GM23338 (cell line): ENCODE measurements at regions not wholly inside any gene's neighbourhood (a gene's known extent, or its start where the extent isn't known, plus 50 kb on each side); places are given as distances from the start of the nearest gene placed in this dataset.

ENCODE experiments used
- ATAC-seq: fragments of 200-7000 bp; cut with Tn5 transposase; 3 replicates; pipeline ENCODE4 v1.9.1; 2020
- DNase-seq: peaks from one replicate; pipeline ENCODE4 v3.0.0-alpha.2; 2015; ENCODE audit warnings: low spot score
- H2AFZ ChIP-seq: fragments of 200-600 bp; sonication (generic); 2 replicates; pipeline ENCODE4 v1.8.0; 2016; ENCODE audit warnings: antibody characterized with exemption, mild to moderate bottlenecking, moderate library complexity
- H3F3A ChIP-seq: fragments of 200-600 bp; sonication (generic); replicated peaks from 2 replicates; pipeline ENCODE4 v1.8.0; 2017; ENCODE audit warnings: antibody characterized with exemption, mixed run types, low read depth
- H3K27ac ChIP-seq: fragments of 200-600 bp; sonication (generic); 2 replicates; pipeline ENCODE4 v1.6.1; 2016; ENCODE audit warnings: low read depth
- H3K27me3 ChIP-seq: fragments of 200-600 bp; sonication (generic); 2 replicates; pipeline ENCODE4 v1.8.0; 2016; ENCODE audit warnings: mild to moderate bottlenecking, mixed run types, moderate library complexity; ENCODE audit not compliant: insufficient read depth
- H3K36me3 ChIP-seq: fragments of 200-600 bp; sonication (generic); 2 replicates; pipeline ENCODE4 v1.8.0; 2016; ENCODE audit warnings: mild to moderate bottlenecking; ENCODE audit not compliant: insufficient read depth
- H3K4me1 ChIP-seq: fragments of 200-600 bp; sonication (generic); 2 replicates; pipeline ENCODE4 v1.8.0; 2016; ENCODE audit warnings: mild to moderate bottlenecking, moderate library complexity; ENCODE audit not compliant: insufficient read depth
- H3K4me2 ChIP-seq: fragments of 200-600 bp; sonication (generic); 2 replicates; pipeline ENCODE4 v1.7.1; 2017; ENCODE audit warnings: mixed run types
- H3K4me3 ChIP-seq: fragments of 200-600 bp; sonication (generic); 2 replicates; pipeline ENCODE4 v1.6.1; 2016; ENCODE audit warnings: mixed run types
- H3K79me2 ChIP-seq: fragments of 200-600 bp; sonication (generic); replicated peaks from 2 replicates; pipeline ENCODE4 v1.8.0; 2017; ENCODE audit warnings: mild to moderate bottlenecking; ENCODE audit not compliant: insufficient read depth
- H3K9me2 ChIP-seq: fragments of 200-600 bp; sonication (generic); 2 replicates; pipeline ENCODE4 v1.8.0; 2017; ENCODE audit not compliant: insufficient read depth
- H4K20me1 ChIP-seq: fragments of 200-600 bp; sonication (generic); replicated peaks from 2 replicates; pipeline ENCODE4 v1.8.0; 2017; ENCODE audit warnings: mild to moderate bottlenecking; ENCODE audit not compliant: insufficient read depth
- H3K27ac Mint-ChIP-seq: 2 replicates; pipeline ENCODE4 v1.8.0; 2020; ENCODE audit warnings: inconsistent platforms, mild to moderate bottlenecking, moderate library complexity, mixed read lengths
- H3K27me3 Mint-ChIP-seq: 3 replicates; pipeline ENCODE4 v1.8.0; 2022; ENCODE audit warnings: low read depth, mild to moderate bottlenecking, moderate library complexity, mixed read lengths, inconsistent platforms; ENCODE audit not compliant: insufficient read depth, poor library complexity
- H3K36me3 Mint-ChIP-seq: 3 replicates; pipeline ENCODE4 v1.8.0; 2021; ENCODE audit warnings: low read depth, mild to moderate bottlenecking, inconsistent platforms, moderate library complexity, mixed read lengths
- H3K4me1 Mint-ChIP-seq: 3 replicates; pipeline ENCODE4 v1.8.0; 2020; ENCODE audit warnings: mild to moderate bottlenecking, inconsistent platforms, mixed read lengths
- H3K4me3 Mint-ChIP-seq: 3 replicates; pipeline ENCODE4 v1.8.0; 2021; ENCODE audit warnings: moderate library complexity, mild to moderate bottlenecking, inconsistent platforms, mixed read lengths
- H3K9me3 Mint-ChIP-seq: 3 replicates; pipeline ENCODE4 v1.8.0; 2020; ENCODE audit warnings: moderate library complexity, mild to moderate bottlenecking, inconsistent platforms, mixed read lengths
- EZH2 ChIP-seq: fragments of 200-600 bp; sonication (generic); IDR thresholded peaks from one replicate; pipeline ENCODE4 v1.8.0; 2017; ENCODE audit warnings: antibody characterized with exemption, mild to moderate bottlenecking, low read depth; ENCODE audit not compliant: unreplicated experiment
- EZH2phosphoT487 ChIP-seq: fragments of 200-600 bp; sonication (generic); IDR thresholded peaks from one replicate; pipeline ENCODE4 v1.8.1; 2018; ENCODE audit warnings: antibody characterized with exemption; ENCODE audit not compliant: unreplicated experiment
- ZNF114 ChIP-seq: fragments of 250-450 bp; sonication (Bioruptor Pico); IDR thresholded peaks from 2 replicates; pipeline ENCODE4 v1.5.0; 2020; ENCODE audit warnings: mild to moderate bottlenecking, moderate library complexity
- TF ChIP-seq, protein P1 (sequence below): IDR thresholded peaks from 2 replicates; pipeline ENCODE4 v1.6.1; 2016; ENCODE audit warnings: antibody characterized with exemption
- TF ChIP-seq, protein P2 (sequence below): fragments of 250-450 bp; sonication (Bioruptor Pico); IDR thresholded peaks from 2 replicates; pipeline ENCODE4 v1.5.0; 2020; ENCODE audit warnings: mild to moderate bottlenecking, moderate library complexity

DNA sequence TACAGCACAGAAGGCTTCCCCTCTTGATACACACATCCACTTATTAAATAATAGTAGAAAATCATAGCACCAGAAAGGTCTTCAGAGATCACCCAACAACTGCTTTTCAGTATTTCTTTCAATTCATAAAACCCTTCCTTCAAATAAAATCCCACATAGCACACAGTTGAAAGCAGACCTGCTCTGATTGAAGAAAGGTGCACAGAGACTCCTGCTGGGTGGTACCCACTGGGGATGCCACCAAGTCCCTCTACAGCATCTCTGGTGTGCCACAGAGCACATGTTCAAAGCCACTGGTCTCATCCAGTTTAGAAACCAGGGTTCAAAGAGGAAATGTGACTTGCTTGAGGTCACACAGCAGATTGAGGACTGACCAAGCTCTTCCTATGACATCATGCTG is 427.5 kb downstream of the BCL11B start:
- H3K9me3 Mint-ChIP-seq: peaks cover 3% of the 10 kb centered on the region; the same call in 1 of the 3 replicates
- Histone ChIP-seq H3K4me2 (no peak overlapping the region), H3K4me3 (no peak overlapping the region), H3K27me3 (no peaks in the 10 kb centered on the region), H3K36me3 (no peaks in the 10 kb centered on the region), H3F3A (no peaks in the 10 kb centered on the region), H3K27ac (no peak overlapping the region), H3K9me2 (no peaks in the 10 kb centered on the region), H4K20me1 (no peaks in the 10 kb centered on the region), H3K79me2 (no peaks in the 10 kb centered on the region), H3K4me1 (no peaks in the 10 kb centered on the region), H2AFZ (no peak overlapping the region)
- no peak overlapping the region for H3K4me3 Mint-ChIP-seq
- ATAC-seq (no peak), DNase-seq (no peak)
- H3K36me3 Mint-ChIP-seq: no peaks in the 10 kb centered on the region; the same call in 2 of the 3 replicates
- no peak overlapping the region for H3K27ac Mint-ChIP-seq
- H3K4me1 Mint-ChIP-seq: no peaks in the 10 kb centered on the region; the same call in 2 of the 3 replicates
- peaks cover 4% of the 10 kb centered on the region for H3K27me3 Mint-ChIP-seq
- TF ChIP-seq EZH2phosphoT487: no peak
- TF ChIP-seq, protein P1, sequence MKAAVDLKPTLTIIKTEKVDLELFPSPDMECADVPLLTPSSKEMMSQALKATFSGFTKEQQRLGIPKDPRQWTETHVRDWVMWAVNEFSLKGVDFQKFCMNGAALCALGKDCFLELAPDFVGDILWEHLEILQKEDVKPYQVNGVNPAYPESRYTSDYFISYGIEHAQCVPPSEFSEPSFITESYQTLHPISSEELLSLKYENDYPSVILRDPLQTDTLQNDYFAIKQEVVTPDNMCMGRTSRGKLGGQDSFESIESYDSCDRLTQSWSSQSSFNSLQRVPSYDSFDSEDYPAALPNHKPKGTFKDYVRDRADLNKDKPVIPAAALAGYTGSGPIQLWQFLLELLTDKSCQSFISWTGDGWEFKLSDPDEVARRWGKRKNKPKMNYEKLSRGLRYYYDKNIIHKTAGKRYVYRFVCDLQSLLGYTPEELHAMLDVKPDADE: no peak
- no peak for TF ChIP-seq ZNF114
- TF ChIP-seq, protein P2, sequence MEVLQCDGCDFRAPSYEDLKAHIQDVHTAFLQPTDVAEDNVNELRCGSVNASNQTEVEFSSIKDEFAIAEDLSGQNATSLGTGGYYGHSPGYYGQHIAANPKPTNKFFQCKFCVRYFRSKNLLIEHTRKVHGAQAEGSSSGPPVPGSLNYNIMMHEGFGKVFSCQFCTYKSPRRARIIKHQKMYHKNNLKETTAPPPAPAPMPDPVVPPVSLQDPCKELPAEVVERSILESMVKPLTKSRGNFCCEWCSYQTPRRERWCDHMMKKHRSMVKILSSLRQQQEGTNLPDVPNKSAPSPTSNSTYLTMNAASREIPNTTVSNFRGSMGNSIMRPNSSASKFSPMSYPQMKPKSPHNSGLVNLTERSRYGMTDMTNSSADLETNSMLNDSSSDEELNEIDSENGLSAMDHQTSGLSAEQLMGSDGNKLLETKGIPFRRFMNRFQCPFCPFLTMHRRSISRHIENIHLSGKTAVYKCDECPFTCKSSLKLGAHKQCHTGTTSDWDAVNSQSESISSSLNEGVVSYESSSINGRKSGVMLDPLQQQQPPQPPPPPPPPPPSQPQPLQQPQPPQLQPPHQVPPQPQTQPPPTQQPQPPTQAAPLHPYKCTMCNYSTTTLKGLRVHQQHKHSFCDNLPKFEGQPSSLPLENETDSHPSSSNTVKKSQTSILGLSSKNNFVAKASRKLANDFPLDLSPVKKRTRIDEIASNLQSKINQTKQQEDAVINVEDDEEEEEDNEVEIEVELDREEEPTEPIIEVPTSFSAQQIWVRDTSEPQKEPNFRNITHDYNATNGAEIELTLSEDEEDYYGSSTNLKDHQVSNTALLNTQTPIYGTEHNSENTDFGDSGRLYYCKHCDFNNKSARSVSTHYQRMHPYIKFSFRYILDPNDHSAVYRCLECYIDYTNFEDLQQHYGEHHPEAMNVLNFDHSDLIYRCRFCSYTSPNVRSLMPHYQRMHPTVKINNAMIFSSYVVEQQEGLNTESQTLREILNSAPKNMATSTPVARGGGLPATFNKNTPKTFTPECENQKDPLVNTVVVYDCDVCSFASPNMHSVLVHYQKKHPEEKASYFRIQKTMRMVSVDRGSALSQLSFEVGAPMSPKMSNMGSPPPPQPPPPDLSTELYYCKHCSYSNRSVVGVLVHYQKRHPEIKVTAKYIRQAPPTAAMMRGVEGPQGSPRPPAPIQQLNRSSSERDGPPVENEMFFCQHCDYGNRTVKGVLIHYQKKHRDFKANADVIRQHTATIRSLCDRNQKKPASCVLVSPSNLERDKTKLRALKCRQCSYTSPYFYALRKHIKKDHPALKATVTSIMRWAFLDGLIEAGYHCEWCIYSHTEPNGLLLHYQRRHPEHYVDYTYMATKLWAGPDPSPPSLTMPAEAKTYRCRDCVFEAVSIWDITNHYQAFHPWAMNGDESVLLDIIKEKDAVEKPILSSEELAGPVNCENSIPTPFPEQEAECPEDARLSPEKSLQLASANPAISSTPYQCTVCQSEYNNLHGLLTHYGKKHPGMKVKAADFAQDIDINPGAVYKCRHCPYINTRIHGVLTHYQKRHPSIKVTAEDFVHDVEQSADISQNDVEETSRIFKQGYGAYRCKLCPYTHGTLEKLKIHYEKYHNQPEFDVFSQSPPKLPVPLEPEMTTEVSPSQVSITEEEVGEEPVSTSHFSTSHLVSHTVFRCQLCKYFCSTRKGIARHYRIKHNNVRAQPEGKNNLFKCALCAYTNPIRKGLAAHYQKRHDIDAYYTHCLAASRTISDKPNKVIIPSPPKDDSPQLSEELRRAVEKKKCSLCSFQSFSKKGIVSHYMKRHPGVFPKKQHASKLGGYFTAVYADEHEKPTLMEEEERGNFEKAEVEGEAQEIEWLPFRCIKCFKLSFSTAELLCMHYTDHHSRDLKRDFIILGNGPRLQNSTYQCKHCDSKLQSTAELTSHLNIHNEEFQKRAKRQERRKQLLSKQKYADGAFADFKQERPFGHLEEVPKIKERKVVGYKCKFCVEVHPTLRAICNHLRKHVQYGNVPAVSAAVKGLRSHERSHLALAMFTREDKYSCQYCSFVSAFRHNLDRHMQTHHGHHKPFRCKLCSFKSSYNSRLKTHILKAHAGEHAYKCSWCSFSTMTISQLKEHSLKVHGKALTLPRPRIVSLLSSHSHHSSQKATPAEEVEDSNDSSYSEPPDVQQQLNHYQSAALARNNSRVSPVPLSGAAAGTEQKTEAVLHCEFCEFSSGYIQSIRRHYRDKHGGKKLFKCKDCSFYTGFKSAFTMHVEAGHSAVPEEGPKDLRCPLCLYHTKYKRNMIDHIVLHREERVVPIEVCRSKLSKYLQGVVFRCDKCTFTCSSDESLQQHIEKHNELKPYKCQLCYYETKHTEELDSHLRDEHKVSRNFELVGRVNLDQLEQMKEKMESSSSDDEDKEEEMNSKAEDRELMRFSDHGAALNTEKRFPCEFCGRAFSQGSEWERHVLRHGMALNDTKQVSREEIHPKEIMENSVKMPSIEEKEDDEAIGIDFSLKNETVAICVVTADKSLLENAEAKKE (CRISPR knock-in tag): no peak
- no peak for TF ChIP-seq EZH2
